ENCODE measurements at regions not wholly inside any gene's neighbourhood (a gene's known extent, or its start where the extent isn't known, plus 50 kb on each side); places are given as distances from the start of the nearest gene placed in this dataset.
A peak's percentile ranks its signal among the peaks of the same experiment; 100 is the strongest.
"Not testable (repeated sequence)": the region's sequence is repeated elsewhere in the genome, so short reads cannot be mapped to it uniquely, and the experiment has no call there.

- Histone ChIP-seq H3K27ac (ENCODE audit: control insufficient read depth, insufficient read depth) (peak overlapping the region; percentile 90), H3K4me1 (ENCODE audit: control insufficient read depth, insufficient read depth, low read length) (peaks cover 57% of the 10 kb centered on the region), H3K9ac (ENCODE audit: control insufficient read depth, insufficient read depth, low read length) (peak overlapping the region; percentile 10; the same call in 1 of the 2 replicates), H3K4me2 (ENCODE audit: control insufficient read depth, insufficient read depth) (peak overlapping the region; percentile 87)
- H2AFZ ChIP-seq (ENCODE audit: control insufficient read depth, low read depth, low read length); H3K9me3 ChIP-seq (replicated peaks; ENCODE audit: control insufficient read depth, insufficient read depth, low read length); H3K36me3 ChIP-seq (ENCODE audit: control insufficient read depth in 2 of 2, insufficient read depth in 2 of 2, low read length in 1 of 2); H3K27me3 ChIP-seq (replicated peaks in 1 of 2; ENCODE audit: control insufficient read depth in 2 of 2, insufficient read depth in 2 of 2, low read length in 1 of 2); DNase-seq (ENCODE audit: low read depth, low spot score); H3K4me3 ChIP-seq; in situ Hi-C loops (cut with MboI); H4K20me1 ChIP-seq (ENCODE audit: control insufficient read depth, insufficient read depth); H3K79me2 ChIP-seq (ENCODE audit: control insufficient read depth, insufficient read depth, low read length): not testable (repeated sequence)
- ChIA-PET RAD21 (ENCODE audit: unreplicated experiment) (interaction anchor here (0.8 to 5.0 kb wide), 41 partner anchors 12 to 464 kb away, joined by 3 to 98 read pairs (median 5); no protein-coding TSS in a partner anchor), POLR2A (interaction anchor here (0.5 to 4.7 kb wide), 8 partner anchors 9 to 465 kb away, joined by 3 to 33 read pairs (median 4); no protein-coding TSS in a partner anchor), CTCF (interaction anchor here (0.5 to 5.0 kb wide), 31 partner anchors 13 to 440 kb away, joined by 3 to 79 read pairs (median 4); no protein-coding TSS in a partner anchor), SMC1A (ENCODE audit: uncharacterized antibody, unreplicated experiment) (interaction anchor here (0.8 to 5.5 kb wide), 42 partner anchors 10 to 466 kb away, joined by 3 to 70 read pairs (median 5); no protein-coding TSS in a partner anchor)
- intact Hi-C loops (cut with micrococcal nuclease; ENCODE audit: unreplicated experiment) = loop anchor here (1.0 to 5.0 kb wide), 12 partner anchors 15 to 441 kb away; no protein-coding TSS in a partner anchor
- TSS peak; percentile 69 for BruUV-seq (replicated peaks)
- ATAC-seq (peak; percentile 44), FAIRE-seq (peak; percentile 83)
- TF ChIP-seq SRF (IDR thresholded peaks at IDR 0.05; ENCODE audit: low read depth in 2 of 2, low read length in 2 of 2) (0 out of 4 replicates have a peak, but pooled peaks of 1 of the 2 experiments have one; percentile 61), HDGF (IDR thresholded peaks at IDR 0.05) (peak; percentile 80), CEBPB (IDR thresholded peaks at IDR 0.05; ENCODE audit: borderline replicate concordance in 1 of 2, low read depth in 2 of 2, low read length in 2 of 2) (0 out of 4 replicates have a peak, but pooled peaks of 1 of the 2 experiments have one; percentile 42), RAD21 (IDR thresholded peaks at IDR 0.05; ENCODE audit: insufficient read depth, low read depth, low read length) (peak; percentile 6; the same call in 1 of the 2 replicates), PML (IDR thresholded peaks at IDR 0.05; ENCODE audit: low read length) (0 out of 2 replicates have a peak, but pooled peaks have one; percentile 31), ZNF217 (IDR thresholded peaks at IDR 0.05) (0 out of 2 replicates have a peak, but pooled peaks have one; percentile 31), SMARCA5 (IDR thresholded peaks at IDR 0.05) (peak; percentile 86), EZH2 (IDR thresholded peaks at IDR 0.05; ENCODE audit: borderline replicate concordance, control insufficient read depth, low read depth, low read length) (peak; percentile 93; the same call in 1 of the 2 replicates), TARDBP (IDR thresholded peaks at IDR 0.05; ENCODE audit: borderline replicate concordance) (0 out of 2 replicates have a peak, but pooled peaks have one; percentile 73), CHD4 (IDR thresholded peaks at IDR 0.05) (0 out of 2 replicates have a peak, but pooled peaks have one; percentile 43), FOXM1 (IDR thresholded peaks at IDR 0.05; ENCODE audit: low read depth, low read length) (0 out of 2 replicates have a peak, but pooled peaks have one; percentile 79), ZBTB40 (IDR thresholded peaks at IDR 0.05; ENCODE audit: borderline replicate concordance) (0 out of 2 replicates have a peak, but pooled peaks have one; percentile 33), ZBED1 (IDR thresholded peaks at IDR 0.05; ENCODE audit: borderline replicate concordance) (0 out of 2 replicates have a peak, but pooled peaks have one; percentile 71), RELB (IDR thresholded peaks at IDR 0.05; ENCODE audit: low read depth) (peak; percentile 99; the same call in 1 of the 2 replicates)
- 9% methylated on average over 6 of the region's 6 CpGs for WGBS (ENCODE audit: insufficient coverage, insufficient replicate concordance, low lambda C conversion rate, missing lambda C conversion rate)
Observed at GRCh38 chr12:12009749-12010276, 60.9 kb upstream of the BCL2L14 start.

Measured in GM12878 (cell line).